ENCODE measurements at regions not wholly inside any gene's neighbourhood (a gene's known extent, or its start where the extent isn't known, plus 50 kb on each side); places are given as distances from the start of the nearest gene placed in this dataset.

GRCh38 chr9:79962150-79962549, 390.4 kb downstream of the TLE4 start:
- no peak for DNase-seq

- no peak for DNase-seq
These were observed 383.5 kb downstream of the TLE4 start for GRCh38 chr9:79955300-79955699.

DNA sequence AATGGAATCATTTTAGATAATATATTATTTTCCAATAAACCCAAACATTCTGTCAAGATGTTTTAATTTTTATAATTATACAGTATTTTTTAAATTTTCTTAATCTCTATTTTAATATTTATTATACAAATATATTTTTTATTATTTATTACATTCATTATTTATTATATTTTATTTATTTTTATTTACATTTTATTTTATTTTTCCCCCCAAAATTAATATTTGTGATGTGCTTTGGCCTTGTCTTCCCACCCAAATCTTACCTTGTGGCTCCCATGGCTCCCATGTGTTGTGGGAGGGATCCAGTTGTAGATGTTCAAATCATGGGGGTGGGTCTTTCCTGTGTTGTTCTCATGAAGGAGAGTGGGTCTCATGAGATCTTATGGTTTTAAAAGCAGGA, 382.1 kb downstream of the TLE4 start:
- no peak for DNase-seq

GRCh38 chr9:79952401-79952800, 380.6 kb downstream of the TLE4 start:
- DNase-seq: no peak

DNA sequence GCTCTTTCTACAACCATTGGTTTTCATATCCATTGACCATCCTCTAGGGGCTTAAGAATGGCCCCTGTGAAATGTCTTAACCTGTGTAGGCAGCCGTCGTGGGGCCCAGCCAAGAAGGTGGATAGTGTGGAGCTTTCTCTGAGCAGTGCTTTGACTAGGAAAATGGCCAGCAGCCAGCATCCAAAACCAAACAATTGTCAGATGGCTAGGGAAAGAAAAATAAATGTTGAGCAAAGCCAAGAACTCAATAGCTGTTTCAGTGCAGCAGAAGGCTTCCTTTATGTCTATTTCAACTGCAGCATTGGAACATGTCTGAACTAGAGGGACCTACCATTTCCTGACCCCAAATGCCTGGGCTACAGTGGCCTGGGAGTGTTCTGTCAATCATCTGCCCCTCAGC, 374.9 kb downstream of the TLE4 start:
- no peak for DNase-seq

DNA sequence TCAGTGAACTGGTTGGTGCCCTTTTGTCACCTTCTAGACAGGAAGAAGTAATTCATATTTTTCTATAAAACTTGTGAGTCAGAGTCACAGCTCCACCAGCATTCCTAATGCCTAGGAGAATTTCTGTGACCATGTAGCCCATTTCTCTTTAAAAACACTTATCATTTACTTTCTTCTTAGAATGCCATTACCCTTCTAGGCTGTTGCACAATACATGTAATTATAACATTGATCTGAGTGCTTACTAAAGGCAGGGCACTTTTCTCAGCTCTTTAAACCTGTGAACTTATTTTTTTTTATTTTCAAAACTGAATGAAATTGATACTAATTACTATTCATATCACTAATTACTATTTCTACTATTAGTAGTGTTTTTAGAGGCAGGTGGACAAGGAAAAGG, 373.7 kb downstream of the TLE4 start:
- no peak for DNase-seq

- DNase-seq: no peak
These were observed 373.3 kb downstream of the TLE4 start for GRCh38 chr9:79945016-79945415.

GRCh38 chr9:79940919-79941318, 369.2 kb downstream of the TLE4 start:
- no peak for DNase-seq

DNA sequence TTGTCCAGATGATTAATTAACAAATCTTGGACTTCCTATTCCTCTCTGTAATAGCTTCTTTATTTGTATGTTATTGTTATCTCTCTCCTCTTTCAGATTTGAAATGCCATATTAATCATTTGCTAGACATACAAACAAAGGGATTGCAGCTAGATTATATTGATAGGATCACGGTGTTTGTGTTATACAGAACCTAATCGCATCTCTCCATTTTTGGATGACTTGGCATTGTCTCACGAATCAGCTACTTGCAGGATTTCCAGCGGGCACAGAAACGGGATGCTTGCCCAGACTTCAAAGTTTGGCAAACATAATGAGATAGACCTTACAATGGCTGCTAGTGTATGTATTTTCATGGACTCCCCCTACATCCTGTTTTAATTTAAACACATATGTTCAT, 368.1 kb downstream of the TLE4 start:
- no peak for DNase-seq

GRCh38 chr9:79936336-79936735, 364.6 kb downstream of the TLE4 start:
- no peak for DNase-seq

GRCh38 chr9:79929285-79929684, 357.5 kb downstream of the TLE4 start:
- no peak for DNase-seq

DNA sequence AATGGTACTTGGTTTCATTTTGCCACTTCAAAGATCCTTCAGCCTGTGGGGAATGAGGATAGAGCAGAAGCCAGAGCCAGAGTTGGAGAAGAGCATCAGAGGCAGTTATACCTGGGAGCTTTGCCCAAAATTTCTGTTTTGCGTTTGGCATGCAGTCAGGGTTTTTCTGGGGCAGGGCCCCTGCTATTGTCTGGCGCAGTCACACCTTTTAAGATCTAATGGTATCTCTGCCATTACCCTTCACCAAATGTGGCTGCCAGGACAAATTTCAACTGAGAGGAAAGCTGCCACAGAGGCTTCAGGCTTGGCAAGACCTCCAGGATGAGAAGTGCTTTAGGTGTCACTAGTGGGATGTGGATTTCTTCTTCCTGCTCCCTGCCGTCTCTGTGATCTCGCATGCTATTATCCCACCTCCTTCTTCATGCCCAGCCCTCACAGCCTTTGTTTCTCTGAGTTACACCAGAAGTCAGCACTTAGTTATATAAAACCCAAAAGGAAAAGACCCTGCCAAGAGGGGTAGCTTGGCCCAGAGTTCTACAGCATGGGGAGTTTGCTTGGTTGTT, 357.0 kb downstream of the TLE4 start:
- DNase-seq: no peak

GRCh38 chr9:79925326-79925725, 353.6 kb downstream of the TLE4 start:
- DNase-seq: no peak

- no peak for DNase-seq
These were observed 353.1 kb downstream of the TLE4 start for GRCh38 chr9:79924836-79925235.

- DNase-seq: no peak
These were observed 345.7 kb downstream of the TLE4 start for GRCh38 chr9:79917421-79917820.

GRCh38 chr9:79913867-79914266, 342.1 kb downstream of the TLE4 start:
- no peak for DNase-seq

DNA sequence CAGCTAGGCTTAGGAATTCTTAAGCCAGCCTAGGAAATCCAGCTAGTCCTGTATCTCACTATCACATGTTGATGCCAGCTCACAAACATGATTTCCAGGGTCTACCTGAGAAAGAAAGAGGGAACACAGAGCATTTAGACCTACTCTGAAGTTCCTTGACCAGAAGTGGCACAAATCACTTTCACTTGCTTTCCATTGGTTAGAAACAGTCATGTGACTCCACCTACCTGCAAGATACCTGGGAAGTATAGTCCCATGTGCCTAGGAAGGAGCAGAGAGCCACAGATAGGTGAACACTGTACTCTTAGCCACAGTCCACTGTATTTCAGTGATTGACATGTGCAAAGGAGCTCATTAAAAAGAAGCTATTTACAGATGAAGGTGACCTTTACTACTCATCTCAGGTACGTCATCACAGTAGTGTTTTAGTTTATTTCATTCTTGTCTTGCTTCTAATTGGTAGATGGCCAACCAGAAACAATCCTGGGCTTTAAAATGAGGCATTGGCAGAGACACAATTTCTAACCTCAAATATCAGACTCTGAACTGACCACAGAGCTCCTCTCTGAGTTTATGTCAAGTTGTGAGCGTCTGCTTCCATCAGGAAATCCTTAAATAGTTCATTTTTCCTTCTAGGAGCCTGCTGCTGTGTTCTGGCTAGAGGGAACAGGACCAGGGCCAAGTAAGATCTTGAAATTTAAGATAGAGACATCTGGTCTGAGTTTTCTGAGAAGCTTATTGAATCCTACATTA, 340.7 kb downstream of the TLE4 start:
- DNase-seq: no peak

DNA sequence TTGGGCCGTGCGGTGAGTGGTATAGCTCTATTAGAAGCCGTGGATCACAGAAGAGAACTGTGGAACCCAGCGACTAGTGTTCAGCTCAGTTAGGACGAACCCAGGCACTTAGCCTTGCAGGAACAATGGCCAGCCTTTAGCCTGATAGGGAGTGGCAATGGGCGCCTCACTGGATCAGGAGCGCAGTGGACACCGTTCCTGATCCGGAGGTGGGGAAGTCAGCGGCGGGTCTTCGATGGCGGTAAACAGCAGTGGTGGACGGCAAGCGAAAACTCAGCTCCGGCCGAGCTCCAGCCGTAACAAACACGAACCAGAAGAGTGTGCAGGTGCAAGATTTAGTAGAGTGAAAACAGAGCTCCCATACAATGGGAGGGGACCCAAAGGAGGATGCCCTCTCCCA, 340.0 kb downstream of the TLE4 start:
- DNase-seq: no peak

GRCh38 chr9:79902825-79903600, 331.2 kb downstream of the TLE4 start:
- DNase-seq: no peak

GRCh38 chr9:79900754-79901153, 329.0 kb downstream of the TLE4 start:
- no peak for DNase-seq

DNA sequence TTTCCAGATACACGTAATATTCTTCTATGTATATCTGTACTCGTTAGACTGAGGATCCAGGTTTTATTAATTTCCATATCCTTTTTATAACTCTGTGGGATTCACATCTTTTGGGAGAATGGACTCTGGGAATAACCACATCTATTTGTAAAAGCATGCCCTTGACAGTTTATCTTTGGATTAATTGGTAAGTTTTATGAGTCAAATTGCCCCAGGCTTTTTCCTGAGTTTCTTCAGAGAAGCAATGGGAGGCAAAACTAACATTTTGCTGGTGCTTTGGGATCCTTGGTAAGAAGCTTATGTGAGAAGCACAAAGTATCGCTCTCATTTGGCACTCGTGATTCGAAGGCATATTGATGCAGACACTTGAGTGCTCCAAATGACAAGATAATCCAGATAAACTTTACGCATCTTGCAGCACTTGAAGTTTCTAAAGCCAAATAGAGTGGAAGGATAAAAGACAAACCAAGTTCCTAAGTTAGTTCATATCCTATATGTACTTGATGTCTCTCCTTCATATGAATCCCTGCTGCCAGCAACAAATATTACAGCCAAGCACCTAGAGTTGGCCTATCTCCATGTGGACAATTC, 324.7 kb downstream of the TLE4 start:
- DNase-seq: no peak

- DNase-seq: no peak
These were observed 323.5 kb downstream of the TLE4 start for GRCh38 chr9:79895232-79895631.

- DNase-seq: no peak
These were observed 317.6 kb downstream of the TLE4 start for GRCh38 chr9:79889369-79889768.
